ENCODE measurements at regions not wholly inside any gene's neighbourhood (a gene's known extent, or its start where the extent isn't known, plus 50 kb on each side); places are given as distances from the start of the nearest gene placed in this dataset.
"Not testable (repeated sequence)": the region's sequence is repeated elsewhere in the genome, so short reads cannot be mapped to it uniquely, and the experiment has no call there.

DNA sequence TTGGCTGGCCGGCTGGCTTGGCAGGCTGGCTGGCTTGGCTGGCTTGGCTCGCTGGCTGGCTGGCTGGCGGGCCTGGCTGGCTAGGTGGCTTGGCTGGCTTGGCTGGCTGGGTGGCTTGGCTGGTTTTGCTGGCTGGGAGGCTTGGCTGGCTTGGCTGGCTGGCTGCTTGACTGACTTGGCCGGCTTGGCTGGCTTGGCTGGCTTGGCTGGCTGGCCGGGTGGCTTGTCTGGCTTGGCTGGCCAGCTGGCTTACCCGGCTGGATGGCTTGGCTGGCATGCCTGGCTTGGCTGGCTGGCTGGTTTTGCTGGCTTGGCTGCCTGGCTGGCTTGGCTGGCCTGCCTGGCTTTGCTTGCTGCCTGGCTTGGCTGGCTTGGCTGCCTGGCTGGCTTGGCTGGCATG is 2825.2 kb downstream of the RPIA start:
- TF ChIP-seq, protein P1, sequence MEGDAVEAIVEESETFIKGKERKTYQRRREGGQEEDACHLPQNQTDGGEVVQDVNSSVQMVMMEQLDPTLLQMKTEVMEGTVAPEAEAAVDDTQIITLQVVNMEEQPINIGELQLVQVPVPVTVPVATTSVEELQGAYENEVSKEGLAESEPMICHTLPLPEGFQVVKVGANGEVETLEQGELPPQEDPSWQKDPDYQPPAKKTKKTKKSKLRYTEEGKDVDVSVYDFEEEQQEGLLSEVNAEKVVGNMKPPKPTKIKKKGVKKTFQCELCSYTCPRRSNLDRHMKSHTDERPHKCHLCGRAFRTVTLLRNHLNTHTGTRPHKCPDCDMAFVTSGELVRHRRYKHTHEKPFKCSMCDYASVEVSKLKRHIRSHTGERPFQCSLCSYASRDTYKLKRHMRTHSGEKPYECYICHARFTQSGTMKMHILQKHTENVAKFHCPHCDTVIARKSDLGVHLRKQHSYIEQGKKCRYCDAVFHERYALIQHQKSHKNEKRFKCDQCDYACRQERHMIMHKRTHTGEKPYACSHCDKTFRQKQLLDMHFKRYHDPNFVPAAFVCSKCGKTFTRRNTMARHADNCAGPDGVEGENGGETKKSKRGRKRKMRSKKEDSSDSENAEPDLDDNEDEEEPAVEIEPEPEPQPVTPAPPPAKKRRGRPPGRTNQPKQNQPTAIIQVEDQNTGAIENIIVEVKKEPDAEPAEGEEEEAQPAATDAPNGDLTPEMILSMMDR (IDR thresholded peaks at IDR 0.05; ENCODE audit: low read depth, low read length) = not testable (repeated sequence)
- TF ChIP-seq EZH2phosphoT487 (IDR thresholded peaks at IDR 0.05; ENCODE audit: low read depth) = not testable (repeated sequence)

All from OCI-LY3 (cell line).